ENCODE measurements at regions not wholly inside any gene's neighbourhood (a gene's known extent, or its start where the extent isn't known, plus 50 kb on each side); places are given as distances from the start of the nearest gene placed in this dataset.

DNA sequence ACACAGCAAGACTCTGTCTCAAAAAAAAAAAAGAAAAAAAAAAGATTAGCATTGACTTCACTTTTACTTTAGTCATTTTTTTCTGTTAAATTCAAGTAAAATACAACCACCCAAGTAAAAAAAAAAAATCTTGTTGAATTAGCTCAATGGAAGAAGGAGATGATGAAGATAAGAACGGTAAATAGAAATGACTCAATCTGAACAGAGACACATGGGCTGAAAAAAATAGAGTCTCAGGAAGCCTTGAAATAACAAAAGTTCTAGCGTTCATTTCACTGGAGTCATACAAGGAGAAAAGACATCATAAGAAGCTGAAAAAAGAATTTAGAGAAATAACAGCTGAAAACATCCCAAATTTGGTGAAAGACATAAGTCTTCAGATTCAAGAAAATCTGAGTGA, 75.5 kb downstream of the CASP3 start:
- TF ChIP-seq CTCF (conservative IDR thresholded peaks at IDR 0.05 in 1 of 2, IDR thresholded peaks at IDR 0.05 in 1 of 2; ENCODE audit: low read depth in 1 of 2, low read length in 2 of 2) = no peak
- TF ChIP-seq EZH2 (IDR thresholded peaks at IDR 0.05; ENCODE audit: low read length, missing control alignments) = no peak

All from fibroblast of lung (primary cell).